GM12891 (cell line): ENCODE measurements at regions not wholly inside any gene's neighbourhood (a gene's known extent, or its start where the extent isn't known, plus 50 kb on each side); places are given as distances from the start of the nearest gene placed in this dataset.

Experiments
- PAX5 ChIP-seq: IDR thresholded peaks from 2 replicates; pipeline ENCODE4 v1.6.1; 2011; ENCODE audit warnings: low read length, moderate library complexity, mild to moderate bottlenecking; ENCODE audit not compliant: insufficient read depth, severe bottlenecking
- POLR2A ChIP-seq: IDR thresholded peaks from 2 replicates; pipeline ENCODE4 v1.6.1; 2011; ENCODE audit warnings: low read depth, low read length, control low read depth
- POLR2AphosphoS5 ChIP-seq: IDR thresholded peaks from 2 replicates; pipeline ENCODE4 v1.6.1; 2011; ENCODE audit warnings: low read depth, low read length, control low read depth
- POU2F2 ChIP-seq: IDR thresholded peaks from 2 replicates; pipeline ENCODE4 v1.6.1; 2011; ENCODE audit warnings: low read depth, mild to moderate bottlenecking, control low read depth, low read length, moderate library complexity

DNA sequence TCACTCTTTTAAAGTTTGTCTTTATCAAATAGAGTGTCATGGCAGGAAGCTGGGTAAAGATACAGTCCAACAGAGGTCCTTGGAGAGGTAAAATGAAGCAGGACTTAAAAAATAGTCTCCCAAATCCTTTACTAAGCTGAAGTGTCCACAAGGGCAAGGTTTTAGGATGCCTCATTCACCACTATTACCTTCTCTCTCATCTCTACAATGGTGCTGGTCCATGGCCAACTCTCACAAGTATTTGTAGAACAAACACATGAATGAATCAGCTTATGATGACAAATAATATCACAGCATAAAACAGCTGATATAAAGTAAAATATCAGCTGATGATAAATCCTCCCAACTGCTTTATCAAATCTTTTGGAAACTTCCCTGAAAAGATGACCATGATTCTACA lies 162.3 kb upstream of the ZNF462 start:
- TF ChIP-seq POLR2AphosphoS5: no peak
- TF ChIP-seq POLR2A: no peak
- TF ChIP-seq PAX5: no peak
- no peak for TF ChIP-seq POU2F2
